ENCODE measurements at regions not wholly inside any gene's neighbourhood (a gene's known extent, or its start where the extent isn't known, plus 50 kb on each side); places are given as distances from the start of the nearest gene placed in this dataset.

GRCh38 chr17:13919818-13920217 lies 149.5 kb upstream of the COX10 start:
- no peak for DNase-seq (ENCODE audit: low read depth, low spot score)
- H3K27ac ChIP-seq, result no peak overlapping the region

GRCh38 chr17:13920413-13920812 lies 148.9 kb upstream of the COX10 start:
- no peak for DNase-seq (ENCODE audit: low read depth, low spot score)
- no peak overlapping the region for H3K27ac ChIP-seq

DNA sequence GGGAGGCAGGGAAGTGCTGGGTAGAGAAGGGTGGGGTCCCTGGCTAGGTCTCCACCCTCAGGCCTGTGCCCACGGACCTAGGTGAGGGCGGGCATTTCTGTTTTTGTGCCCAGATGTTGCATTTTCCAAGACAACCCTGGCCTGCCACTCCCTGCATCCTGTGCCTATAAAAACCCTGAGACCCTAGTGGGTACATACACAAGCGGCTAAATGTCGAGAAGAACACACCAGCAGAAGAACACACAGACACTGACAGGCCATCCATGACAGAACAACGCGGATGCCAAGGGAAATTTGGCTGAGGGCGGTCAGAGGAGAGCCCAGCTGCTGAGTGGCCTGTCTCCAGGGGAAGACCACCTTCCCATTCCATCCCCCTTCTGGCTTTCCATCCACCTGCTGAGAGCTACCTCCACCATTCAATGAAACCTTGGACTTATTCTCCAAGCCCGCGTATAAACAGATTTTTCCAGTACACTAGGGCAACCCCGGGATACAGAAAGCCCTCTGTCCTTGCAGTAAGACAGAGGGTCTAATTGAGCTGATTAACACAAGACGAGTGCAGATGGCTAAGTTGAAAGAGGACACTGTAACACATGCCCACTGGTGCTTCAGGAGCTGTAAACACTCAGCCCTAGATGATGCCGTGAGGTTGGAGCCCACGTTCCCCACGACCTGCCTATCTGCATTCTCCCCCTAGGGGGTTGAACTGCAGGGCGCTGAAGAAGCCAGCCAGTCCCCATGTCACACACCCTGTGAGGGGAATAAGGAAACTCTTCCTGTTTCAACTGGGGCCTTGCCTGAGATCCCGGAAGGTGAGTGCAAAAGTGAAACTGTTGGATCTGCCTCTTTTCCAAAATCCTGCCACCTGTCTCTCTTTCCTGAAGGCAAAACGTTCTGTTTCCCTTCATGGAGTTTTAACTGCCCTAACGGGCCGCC lies 147.2 kb upstream of the COX10 start:
- no peak for DNase-seq (ENCODE audit: low read depth, low spot score)
- H3K27ac ChIP-seq, result no peak overlapping the region

GRCh38 chr17:13922885-13923284 lies 146.4 kb upstream of the COX10 start:
- DNase-seq (ENCODE audit: low read depth, low spot score), result no peak
- no peak overlapping the region for H3K27ac ChIP-seq

- no peak for DNase-seq (ENCODE audit: low read depth, low spot score)
- H3K27ac ChIP-seq, result no peak overlapping the region
These were observed 143.7 kb upstream of the COX10 start for GRCh38 chr17:13925579-13925978.

- H3K27ac ChIP-seq, result no peak overlapping the region
- DNase-seq (ENCODE audit: low read depth, low spot score), result no peak
These were observed 138.2 kb upstream of the COX10 start for GRCh38 chr17:13931111-13931526.

- DNase-seq (ENCODE audit: low read depth, low spot score), result peak; percentile 49
- H3K27ac ChIP-seq, result no peak overlapping the region
These were observed 137.4 kb upstream of the COX10 start for GRCh38 chr17:13931800-13932460.

DNA sequence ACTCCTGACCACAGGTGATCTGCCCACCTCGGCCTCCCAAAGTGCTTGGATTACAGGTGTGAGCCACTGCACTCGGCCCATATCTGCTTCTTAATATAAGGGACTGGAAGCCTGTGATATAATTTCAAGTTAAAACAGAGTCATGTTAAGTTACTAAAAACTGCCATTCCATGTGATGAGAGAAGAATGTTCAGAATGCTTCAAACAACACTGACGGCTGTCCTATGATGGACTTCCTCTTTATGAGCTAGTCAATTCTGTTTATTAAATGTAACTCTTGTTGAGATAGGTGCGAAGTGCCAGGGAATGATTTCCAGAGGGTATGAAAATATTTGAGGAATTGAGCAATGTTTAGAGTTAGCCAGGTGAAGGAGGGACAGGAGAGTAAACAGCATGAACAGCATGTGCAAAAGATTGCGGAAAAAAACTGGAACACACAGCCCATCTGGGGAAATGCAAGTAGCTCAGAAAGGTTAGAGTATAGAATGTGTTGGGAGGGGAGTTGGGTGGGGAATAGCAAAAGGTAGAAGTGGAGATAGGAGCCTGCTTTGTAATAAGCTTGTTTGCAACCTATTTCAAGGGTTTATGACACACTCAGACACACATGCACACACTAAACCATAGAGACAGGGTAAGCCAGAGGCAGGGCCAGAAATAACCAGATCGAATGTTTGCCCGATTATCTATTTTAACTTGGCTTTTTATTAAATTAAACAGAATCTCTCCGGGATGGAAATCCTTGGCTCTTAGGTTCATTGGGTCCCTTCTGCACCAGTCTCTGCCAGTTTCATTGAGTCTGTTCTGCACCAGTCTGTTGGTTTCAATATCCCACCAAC lies 135.6 kb upstream of the COX10 start:
- H3K27ac ChIP-seq, result no peak overlapping the region
- no peak for DNase-seq (ENCODE audit: low read depth, low spot score)

DNA sequence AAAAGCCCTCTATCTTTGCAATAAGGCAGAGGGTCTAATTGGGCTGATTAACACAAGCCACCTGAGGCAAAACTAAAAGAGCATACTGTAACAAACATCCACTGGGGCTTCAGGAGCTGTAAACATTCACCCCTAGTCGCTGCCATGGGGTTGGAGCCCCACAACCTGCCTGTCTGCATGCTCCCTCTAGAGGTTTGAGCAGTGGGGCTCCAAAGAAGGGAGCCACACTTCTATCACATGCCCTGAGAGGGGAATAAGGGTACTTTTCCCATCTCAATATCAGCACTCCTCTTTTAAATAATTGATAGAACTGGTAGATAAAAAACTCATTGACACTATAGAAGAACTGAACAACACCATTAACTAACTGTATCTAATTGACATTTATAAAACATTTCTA lies 130.1 kb upstream of the COX10 start:
- no peak overlapping the region for H3K27ac ChIP-seq
- no peak for DNase-seq (ENCODE audit: low read depth, low spot score)

- no peak for DNase-seq (ENCODE audit: low read depth, low spot score)
- no peak overlapping the region for H3K27ac ChIP-seq
These were observed 128.2 kb upstream of the COX10 start for GRCh38 chr17:13940858-13941665.

DNA sequence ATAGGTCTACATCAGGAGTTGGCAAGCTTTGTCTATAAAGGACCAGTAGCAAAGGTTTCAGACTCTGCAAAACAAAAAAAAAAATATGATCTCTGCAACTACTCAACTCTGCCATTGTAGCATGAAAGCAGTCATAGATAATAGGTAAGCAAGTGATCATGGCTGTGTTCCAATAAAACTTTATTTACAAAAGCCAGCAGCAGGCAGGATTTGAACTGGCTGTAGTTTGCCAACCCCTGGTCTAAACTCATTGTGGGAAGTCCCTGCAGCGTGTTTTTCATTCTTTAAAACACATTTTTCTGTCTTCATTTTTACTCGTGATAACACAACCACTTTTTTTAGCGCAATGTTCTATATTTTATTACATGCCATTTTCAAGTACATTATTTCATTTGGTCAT lies 127.5 kb upstream of the COX10 start:
- DNase-seq (ENCODE audit: low read depth, low spot score), result no peak
- no peak overlapping the region for H3K27ac ChIP-seq

DNA sequence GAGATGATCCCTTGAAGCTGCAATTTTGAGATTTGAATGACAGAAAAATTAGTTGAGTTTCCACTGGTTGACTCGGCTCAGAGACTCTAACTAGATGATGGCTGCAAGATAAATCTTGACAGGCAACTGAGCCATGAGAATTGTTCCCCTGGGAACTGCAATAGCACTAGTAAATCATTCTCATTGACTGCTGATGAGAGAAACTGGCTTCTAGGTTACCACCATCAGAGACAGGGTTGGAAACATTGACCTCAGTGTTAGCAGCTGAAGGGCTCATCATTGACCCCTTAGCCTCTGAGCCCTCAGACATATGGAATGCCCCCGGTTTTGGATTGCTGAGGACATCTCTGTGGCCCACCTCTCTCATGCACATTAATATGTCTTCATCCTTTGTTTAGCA lies 125.4 kb upstream of the COX10 start:
- DNase-seq (ENCODE audit: low read depth, low spot score), result no peak
- H3K27ac ChIP-seq, result no peak overlapping the region

DNA sequence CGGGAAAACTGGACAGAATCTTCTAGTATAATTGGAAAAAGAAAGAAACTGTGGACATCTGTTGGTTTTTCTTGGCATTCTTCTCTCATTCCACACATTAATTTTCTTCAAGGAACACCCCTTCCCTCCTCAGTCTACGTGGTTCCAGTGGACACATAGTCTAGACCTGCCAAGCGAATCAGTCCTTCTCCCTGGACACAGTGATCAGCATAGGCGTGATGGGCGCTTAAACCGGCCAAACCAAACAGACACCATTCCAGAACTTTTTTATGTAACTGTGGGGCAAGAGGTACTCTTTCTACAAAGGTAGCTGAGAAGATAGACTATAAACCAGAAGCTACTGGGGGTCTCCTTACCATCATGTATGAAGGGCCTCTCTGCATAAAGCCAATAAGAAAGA lies 121.8 kb upstream of the COX10 start:
- no peak overlapping the region for H3K27ac ChIP-seq
- DNase-seq (ENCODE audit: low read depth, low spot score), result no peak

- H3K27ac ChIP-seq, result no peak overlapping the region
- DNase-seq (ENCODE audit: low read depth, low spot score), result no peak
These were observed 117.1 kb upstream of the COX10 start for GRCh38 chr17:13952009-13952750.

DNA sequence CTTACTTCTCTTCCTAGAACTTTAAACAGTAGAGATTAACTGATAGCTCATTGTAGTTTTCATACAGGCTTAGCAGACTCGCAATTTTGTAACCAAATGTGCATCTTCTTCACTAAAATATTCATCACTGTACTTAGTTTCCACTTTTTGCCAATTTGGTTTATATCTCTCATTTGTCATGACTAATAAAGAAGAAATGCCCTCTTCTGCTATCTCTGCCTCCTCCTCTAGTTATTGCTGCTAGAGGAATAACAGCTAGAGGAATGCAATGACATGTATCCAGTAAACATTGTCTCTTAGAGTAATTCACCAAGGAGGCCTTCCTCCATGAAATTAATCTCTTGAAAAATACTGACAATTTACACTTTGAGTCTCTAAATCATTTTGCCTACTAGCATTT lies 115.5 kb upstream of the COX10 start:
- H3K27ac ChIP-seq, result no peak overlapping the region
- no peak for DNase-seq (ENCODE audit: low read depth, low spot score)

DNA sequence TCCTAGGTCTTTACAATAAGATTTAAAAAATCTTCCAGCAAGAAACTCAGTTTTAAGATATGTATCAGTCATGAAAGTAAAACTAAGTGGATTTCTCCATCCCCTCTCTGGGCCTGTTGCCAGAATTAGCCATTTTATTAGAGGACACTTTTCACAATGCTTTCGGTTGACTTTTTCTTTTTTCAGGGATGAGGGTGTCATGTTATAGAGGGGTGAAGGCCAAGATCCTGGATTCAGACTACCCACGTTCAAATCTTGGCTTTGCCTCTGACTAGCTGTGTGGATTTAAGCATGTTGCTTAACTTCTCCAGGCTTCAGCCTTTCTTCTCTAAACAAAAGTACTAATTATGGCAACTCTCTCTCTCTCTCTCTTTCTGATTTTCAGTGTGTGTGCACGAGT lies 111.7 kb upstream of the COX10 start:
- no peak for DNase-seq (ENCODE audit: low read depth, low spot score)
- H3K27ac ChIP-seq, result no peak overlapping the region

DNA sequence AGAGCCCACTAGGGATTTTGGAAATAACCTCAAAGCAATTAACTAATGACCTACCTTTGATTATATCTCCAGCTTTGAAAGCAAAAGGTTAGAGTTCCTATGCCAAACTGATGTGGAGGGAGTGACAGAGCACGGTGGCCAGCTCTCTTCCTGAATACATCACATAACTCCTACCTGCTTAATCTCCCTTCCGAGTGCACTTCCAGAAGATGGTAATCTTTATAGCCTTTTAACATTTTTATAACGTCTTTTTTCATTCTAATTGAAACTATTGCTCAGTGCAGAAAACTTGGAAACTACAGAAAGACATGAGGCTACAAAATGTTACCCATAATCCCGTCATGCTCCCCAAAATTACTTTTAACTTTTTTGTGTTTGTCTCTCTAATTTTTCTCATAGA lies 110.5 kb upstream of the COX10 start:
- no peak for DNase-seq (ENCODE audit: low read depth, low spot score)
- no peak overlapping the region for H3K27ac ChIP-seq

DNA sequence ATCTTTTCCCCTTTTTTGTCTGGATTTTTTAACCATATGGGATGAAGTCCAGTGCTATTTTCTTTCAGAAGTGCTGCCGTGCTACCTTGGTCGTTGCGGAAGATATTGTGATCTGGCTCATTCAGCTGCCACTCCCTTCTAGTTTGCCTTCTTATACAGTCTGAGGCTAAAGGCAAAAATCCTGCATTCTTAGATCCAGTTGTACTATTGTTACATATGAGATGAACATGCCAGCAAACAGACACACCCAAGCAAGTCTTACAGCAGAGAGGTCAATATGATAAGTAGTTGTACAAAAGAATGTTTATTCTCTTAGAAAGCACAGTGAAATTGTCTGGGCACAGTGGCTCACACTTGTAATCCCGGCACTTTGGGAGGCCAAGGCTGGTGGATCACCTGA lies 108.0 kb upstream of the COX10 start:
- DNase-seq (ENCODE audit: low read depth, low spot score), result no peak
- H3K27ac ChIP-seq, result no peak overlapping the region

DNA sequence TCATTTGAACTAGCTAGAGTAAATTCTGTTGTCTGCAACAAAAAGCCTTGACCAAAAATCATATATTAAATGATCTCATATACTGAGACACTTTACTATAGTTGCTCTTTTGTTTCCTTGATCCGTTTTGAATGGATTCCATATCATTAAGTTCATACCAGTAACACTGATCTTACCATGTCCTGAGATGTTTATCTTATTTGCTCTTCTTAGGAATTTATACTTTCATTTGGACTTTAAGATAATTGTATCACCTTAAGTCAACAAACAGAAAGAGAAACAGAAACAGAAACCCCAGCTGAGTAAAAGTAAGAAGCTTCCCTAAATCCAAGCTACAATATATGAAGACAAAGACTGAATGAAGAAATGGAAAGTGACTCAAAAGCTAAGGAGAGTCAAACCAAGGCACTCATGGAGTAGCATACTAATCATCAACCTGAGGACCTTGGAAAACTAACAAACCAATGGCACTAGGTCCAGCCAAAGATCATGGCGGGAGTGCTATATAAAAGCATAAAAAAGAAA lies 106.5 kb upstream of the COX10 start:
- H3K27ac ChIP-seq, result no peak overlapping the region
- no peak for DNase-seq (ENCODE audit: low read depth, low spot score)
